Activated CD8-positive, alpha-beta memory T cell treated with anti-CD3 and anti-CD28 coated beads for 24 hours (primary cell): ENCODE measurements at regions not wholly inside any gene's neighbourhood (a gene's known extent, or its start where the extent isn't known, plus 50 kb on each side); places are given as distances from the start of the nearest gene placed in this dataset.
"Not testable (repeated sequence)": the region's sequence is repeated elsewhere in the genome, so short reads cannot be mapped to it uniquely, and the experiment has no call there.

Source experiments
- DNase-seq: peaks from one replicate; pipeline ENCODE4 v3.0.0-alpha.2; 2020

DNA sequence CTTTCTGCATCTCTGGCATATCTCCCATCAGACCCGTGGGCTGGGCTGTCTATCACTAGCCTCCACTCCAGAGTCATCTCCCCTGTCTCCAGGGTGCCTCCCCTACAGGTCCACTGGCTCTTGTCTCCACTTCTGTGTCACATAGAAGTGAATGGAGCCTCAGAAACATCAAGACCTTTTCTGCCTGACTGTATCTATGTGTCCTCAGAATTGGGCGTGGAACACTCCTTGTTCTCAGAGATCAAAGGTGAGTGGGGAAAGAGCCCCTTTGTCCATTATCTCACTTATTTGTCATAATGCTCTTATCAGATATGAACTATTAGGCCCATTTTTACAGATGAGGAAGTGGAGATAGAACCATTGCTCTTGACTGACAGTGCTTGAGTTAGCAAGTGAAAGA lies 211.0 kb downstream of the CYRIA start:
- DNase-seq, result no peak

DNA sequence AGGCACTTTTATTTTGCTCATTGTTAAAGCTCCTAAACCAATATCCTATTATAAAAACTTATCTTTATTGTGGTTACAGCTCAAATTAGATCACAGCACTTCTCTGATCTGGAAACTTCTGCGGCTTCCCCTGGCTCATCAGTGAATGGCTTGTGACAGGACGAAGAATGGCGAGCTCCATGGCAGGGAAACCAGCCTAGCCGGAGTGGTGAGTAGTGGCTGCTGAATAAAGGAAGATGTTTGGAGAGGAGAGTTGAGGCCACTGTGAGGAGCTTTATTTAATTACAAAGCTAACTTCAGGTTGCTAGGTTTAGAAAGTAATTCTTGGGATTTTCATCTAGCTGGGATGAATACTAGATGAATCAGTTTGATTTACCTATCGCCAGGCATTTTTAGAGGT lies 213.5 kb downstream of the CYRIA start:
- no peak for DNase-seq

DNA sequence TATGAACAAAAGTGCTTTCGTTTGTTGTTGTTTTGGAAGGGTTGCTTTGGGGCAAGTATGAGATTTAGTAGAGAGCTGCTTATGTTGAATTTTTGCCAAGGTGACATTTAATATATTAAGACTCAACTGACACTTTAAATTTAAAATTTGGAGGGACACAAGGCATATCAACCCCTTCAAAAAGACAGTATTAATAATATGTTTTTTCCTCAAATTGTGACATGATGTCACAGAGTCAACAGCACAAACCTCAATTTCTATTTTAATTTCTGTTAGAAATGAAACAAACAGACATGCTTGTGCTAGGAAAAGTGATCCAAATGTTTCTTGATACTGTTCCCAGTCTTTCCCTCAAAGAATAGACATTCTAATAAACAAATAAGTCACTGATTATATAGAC lies 218.9 kb downstream of the CYRIA start:
- DNase-seq, result no peak

DNA sequence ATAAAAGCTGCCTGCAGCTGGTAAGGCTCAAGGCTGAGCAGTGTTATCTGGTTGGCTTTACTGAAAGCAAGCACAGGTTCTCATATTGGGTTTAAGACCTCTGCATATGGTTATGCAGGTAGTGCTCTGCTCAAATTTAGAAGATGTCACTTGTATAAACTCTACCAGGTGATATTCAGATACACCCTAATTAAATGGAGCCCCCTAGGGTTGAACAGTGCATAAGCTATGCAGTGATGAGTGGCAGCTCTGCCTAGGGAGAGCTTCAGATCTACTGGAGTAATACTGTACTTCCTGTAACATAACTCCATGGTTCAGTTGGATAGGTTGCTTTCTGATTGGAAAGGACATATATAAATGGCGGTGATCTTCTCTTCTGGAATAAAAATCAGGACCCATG lies 222.7 kb downstream of the CYRIA start:
- DNase-seq, result no peak

DNA sequence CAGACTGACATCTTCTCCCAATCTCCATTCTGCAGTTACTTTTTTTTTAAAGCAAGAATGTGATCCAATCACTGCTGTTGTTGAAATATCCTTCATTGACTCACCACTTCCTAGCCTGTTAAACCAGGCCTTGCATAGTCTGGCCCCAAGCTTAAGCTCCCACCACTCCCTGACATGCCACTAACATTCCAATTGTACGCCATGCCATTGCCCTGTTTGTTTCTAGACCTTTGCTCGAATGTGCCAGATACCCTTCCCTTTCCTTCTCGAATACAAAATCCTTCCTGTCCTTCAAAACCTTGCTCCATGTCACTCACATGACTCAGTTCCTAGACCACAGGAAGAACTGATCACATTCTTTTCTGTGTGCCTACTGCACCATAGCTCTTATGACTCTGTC lies 224.2 kb downstream of the CYRIA start:
- no peak for DNase-seq

DNA sequence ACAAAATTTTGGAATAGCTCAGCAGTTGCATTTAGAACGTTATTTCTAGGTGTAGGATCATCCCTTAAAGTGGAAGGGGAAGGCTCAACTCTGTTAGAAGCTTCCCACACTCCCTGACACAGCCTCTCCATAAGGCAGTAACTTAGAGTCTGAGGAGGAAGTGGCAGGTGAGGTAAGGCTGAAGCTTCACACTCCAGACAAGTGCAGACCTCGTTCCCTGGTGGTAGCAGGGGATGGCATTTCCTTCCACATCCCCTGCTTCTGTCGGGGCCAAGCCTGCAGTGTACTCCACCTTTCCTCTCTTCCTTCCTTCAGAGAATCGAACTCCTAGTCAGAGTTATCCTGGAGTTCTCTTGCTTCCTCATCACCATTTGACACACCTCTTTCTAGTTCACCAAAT lies 224.7 kb downstream of the CYRIA start:
- DNase-seq, result no peak

DNA sequence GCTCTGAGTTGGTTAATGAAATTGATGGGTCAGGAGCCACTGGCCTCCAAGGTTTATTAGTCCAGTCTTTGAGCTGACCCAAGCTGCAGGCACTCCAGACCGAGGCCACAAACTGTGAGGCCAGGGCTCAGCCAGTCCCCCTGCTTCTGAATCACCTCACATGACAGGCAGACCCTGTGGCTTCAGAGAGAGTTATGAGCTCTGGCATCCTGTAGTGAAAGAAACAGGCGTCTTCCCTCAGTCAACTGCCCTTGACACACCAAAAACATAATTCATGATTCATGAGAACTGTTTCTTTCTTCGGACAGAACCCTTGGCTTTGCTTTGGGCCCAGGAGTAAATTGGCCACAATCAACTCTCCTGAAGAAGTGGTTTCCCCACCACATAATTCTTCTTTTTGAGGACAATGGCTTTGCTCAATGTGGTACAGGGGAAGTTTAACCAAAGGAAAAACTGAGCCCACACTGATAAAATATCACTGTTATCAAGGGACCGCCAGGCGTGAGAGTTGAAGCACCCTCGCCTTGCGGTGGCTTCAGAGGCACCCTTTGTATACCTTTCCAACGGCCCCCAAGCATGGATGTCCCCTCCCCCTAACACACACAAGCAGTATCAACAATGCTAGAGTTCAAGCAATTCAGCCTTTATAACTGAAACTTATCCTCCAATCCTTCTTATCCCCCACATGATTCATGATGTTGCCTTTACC lies 226.9 kb downstream of the CYRIA start:
- no peak for DNase-seq

DNA sequence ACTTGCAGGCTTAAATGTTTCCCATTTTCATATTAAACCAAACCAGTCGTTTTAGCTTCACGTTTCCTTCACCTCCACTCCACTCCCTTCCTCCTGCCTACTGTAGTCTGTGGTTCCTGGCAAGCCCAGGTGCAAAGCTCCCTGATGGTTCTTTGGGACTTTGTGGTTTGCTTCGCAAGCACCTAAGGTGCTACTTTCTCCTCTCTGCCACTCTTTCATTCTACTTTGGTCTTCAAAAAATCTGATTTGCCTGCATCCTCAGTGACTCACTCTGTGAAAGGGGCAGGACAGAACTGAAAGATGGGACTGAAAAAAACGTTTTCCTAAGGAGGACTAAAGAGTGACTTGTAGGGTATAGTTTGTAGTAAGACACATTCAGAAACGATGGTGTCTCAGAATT lies 228.4 kb downstream of the CYRIA start:
- no peak for DNase-seq

DNA sequence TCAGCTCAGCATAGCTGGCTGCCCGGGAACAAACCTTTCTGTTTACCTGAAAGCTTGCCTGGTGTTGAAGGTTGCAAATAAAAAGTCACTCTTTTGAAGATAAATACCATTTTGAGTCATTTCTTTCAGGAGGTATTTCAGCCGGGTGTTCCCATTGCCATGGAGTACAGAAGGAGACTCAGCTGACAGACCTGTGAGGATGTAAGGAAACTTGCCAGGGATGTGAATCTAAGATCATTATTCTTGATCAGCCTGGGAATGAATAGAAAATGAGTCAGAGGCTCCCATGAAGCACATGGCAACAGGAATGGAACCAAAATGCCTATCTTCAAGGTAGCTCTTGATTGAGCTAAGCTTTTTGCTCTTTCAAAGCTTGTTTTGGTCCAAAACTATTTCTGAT lies 231.2 kb downstream of the CYRIA start:
- DNase-seq, result no peak

DNA sequence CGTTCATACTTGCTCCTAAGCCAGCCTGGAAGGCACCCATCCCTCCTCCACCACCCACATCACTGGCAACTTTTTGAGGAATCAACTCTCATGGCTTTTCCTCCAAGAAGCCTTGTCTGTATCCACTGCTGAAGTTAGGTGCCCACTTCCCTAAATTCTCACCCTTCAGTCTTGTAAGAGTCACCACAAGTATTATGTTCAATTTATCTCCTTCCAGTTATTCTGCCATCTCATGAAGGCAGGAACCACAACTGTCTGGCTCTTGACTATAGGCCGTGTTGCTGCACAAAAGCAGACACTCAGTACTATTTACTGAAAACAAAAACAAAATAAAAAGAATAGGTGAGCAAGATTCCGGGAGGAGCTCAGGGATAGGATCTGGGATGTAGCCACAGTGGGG lies 234.8 kb downstream of the CYRIA start:
- DNase-seq, result no peak

DNA sequence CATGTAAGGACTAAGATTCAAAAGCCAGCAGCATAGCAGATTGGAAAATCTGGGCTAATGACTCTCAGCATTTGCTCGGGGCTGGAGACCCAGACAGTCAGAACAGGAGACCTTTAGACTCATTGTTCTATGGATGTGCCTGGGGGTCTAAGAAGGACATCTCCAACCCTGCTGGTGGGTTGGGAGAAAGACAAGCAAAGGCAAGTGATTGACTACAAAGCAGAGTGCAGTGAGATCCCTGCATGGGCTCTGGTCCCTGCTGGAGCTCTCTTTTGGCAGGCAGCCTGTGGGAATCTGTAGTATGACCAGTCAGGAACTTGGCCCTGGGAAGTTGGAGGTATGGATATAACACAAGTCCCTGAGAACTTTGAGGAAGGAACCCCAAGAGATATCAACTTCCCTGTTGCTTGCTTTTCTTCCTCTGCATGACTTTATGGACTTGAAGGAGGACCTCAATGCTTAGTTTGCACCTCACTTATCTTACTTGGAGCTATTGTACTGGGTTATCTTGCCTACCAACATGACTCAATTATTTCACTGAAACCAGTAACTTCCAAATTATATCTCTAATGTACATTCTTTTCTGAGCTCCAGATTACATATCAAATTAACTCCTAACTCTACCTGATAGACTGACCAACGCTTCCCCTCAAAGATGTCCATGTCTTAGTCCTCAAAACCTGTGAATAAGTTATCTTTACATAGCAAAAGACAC lies 236.0 kb downstream of the CYRIA start:
- DNase-seq, result no peak

DNA sequence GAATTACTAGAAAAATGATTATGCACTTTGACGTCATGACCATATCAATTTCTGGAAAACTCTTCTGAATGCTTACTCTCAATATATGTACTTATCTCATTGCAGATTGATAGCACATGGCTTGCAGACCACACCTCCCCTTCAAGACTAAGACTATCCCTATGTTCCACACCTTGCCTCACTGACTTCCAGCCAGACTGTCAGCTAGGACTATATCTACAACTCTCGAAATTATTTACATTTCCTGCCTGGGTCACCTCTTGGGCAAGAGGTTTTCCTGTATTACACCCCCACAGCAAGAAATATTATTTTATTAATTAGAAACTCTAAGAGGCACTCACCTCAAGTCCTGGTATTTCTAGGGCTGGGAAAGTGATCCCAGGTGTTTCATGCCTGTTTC lies 236.6 kb downstream of the CYRIA start:
- no peak for DNase-seq

DNA sequence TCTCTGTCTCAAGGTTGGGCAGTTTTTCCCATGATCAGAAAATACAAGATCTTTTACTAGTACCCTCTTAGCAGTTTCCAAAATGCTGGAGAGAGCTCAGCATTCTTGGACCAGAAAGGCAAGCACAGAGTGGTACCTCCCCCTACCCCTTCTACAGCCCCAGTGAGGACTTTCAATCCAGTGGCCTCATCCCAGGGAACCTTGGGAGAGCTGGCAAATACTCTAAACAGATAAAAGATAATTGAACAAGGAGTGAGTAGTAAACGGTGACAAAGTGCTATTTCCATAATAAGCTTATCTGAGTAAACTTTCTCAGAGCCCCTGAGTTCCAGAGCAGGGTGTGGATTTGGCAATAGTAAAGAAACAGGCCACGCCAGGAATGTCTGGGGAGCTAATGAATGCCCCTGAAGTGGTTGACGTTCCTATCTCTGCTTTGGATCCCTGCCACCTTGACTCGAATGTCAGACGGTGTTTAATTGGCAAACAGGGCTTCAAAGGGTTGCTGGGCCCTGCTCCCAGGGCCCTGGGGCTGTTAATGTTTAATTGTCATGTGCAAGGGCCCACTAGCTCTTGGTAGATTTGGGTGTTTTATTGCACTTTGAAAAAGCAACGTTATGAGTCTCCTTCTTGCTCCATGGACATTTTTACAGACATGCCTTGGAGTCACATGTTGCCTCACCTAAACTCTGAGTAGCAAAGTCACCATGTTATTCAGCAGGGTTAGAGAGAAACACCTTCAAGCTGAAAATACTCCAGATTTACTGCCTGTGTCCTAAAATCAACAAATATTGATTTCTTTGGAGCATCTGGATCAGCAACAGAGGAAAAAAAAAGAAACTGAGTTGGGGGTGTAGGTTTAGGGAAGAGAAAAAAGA lies 239.9 kb downstream of the CYRIA start:
- DNase-seq, result no peak

DNA sequence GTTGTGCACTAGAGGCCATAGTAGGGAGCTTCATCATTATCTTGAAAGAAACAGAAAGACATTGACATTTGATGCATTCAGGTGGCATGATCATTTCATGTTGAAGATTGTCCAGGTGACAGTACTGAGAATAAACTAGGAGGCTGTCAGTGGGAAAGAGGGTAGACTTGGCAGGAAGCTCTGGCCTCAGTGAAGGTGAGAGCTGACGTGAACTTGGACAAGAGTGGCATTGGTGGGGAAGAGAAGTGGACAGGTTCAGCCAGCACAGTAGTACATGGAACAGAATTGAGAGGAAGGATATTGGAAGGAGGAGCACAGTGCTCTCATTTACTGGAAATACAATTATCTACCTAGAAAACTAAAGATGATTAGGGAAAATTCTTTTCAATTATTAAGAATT lies 245.2 kb downstream of the CYRIA start:
- no peak for DNase-seq

DNA sequence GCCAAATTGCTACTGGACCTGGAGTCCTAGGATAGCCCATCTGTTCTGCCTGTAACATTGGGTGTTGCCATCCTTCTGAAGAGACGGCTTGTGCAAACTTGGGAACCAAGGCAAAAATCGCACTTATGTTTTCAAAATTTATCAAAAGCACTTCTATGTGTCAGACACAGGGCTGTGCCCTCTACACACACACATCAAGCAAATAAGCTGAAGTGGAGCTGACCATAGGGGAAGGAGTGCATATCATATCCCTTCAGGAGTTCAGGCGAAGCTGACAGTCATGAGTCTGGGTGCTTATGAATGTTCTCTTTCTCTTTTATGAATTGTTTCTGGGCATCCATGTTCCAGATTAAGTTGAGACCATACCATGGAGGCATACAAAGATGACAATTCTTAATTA lies 247.9 kb downstream of the CYRIA start:
- no peak for DNase-seq

DNA sequence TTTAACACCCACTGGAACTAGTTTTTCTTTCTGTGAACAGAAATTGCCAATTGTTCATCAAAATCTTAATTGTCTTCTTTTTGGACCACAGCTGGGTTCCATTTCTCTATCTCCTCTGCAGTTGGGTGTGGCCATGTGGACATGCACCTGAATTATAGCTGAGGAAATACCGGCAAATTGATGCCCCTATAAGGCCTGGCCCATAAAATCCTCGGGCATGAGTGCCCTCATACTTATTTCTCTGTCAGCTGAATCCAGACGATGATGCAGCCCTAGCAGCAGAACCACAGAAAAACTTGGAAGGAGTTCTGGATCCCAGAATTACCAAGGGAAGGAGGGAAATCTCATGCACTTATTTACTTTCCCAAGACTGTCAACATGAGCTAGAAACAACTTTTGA lies 249.0 kb downstream of the CYRIA start:
- no peak for DNase-seq

DNA sequence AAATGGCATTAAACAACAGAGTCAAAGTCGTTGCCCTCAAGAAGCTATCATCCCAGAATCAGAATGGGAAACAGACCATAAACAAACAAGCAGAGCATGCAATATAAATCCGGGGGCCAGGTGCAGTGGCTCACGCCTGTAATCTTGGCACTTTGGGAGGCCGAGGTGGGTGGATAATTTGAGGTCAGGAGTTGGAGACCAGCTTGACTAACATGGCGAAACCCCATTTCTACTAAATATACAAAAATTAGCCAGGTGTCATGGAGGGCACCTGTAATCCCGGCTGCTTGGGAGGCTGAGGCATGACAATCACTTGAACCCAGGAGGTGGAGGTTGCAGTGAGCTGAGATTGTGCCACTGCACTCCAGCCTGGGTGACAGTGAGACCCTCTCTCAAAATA lies 249.8 kb downstream of the CYRIA start:
- not testable (repeated sequence) for DNase-seq

DNA sequence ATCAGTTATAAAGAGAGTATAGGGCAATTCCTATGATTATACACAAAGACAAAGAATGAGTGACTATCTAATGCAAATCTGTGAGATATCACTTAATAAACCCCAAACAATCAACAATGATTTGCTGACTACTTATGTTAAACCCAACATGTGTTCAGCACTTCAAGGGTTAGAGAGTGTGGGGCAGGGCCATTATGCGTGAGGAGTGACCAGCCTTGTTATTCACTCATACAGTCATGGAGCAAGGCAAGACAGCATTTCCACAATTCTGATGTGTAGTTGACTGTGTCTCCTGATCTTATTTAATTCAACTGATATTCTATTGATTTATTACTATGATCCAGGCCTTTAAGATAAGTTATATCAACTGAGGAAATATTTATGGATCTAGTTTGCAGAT lies 251.7 kb downstream of the CYRIA start:
- DNase-seq, result no peak

DNA sequence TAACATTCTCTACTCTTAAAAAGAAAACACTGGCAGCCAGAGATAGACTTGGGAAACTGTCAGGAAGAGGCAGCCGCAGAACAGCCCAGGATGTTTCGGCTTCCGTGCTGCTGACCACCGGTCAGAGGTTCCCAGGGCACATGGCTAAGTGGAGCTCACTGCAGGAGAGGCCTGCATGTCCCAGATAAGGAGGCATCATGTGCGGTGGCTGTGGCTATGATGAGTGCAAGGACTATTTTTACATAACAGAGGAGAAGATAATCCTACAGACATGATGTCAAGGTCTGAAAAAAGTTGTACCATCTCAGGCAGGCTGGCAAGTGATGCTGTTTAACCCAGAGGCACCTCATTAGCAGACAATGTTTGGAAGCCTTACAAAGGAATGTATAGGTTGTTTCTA lies 252.3 kb downstream of the CYRIA start:
- DNase-seq, result no peak

DNA sequence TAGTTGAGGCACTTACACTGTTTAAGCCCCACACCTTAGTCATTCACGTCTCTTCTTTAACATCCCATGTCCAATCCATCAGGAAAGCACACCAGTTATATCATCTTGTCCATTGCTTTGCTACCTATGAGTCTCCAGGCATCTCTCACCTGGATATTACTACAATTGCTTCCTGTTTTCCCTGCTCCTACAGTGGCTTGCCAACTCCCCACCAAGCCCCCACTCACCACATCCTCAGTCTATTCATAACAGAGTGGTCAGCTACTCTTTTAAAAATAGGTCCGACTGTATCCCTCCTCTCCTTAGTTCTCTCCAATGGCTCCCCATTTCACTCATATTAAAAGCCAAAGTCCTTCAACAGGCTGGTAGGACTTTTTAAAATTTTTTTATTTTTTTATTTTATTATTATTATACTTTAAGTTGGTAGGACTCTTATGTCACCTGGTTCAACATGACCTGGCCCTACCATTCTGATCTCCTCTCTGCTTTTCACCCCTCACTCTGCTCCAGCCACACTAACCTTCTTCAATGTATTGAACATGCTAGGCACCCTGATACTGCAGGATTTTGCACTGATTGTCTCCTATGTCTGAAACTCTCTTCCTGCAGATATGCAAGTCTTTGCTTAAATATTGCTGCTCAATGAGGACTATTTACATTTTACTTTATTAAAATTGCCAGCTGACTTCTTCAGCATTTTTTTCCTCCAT lies 253.2 kb downstream of the CYRIA start:
- DNase-seq, result no peak

DNA sequence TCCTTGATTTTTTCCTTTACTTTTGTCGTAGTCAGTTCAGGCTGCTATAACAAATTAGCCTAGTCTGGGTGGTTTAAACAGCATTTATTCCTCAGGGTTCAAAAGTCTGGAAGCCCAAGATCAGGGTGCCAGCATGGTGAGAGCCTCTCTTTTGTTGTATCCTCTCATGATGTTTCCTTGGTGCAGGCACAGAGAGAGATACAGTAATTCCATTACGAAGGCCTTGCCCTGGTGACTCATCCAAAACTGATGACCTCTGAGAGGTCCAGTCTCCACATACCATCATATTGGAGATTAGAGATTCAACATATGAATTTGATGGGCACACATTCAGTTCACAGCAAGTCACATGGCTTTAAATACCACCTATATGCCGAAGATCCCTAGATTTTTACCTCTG lies 253.8 kb downstream of the CYRIA start:
- DNase-seq, result no peak

DNA sequence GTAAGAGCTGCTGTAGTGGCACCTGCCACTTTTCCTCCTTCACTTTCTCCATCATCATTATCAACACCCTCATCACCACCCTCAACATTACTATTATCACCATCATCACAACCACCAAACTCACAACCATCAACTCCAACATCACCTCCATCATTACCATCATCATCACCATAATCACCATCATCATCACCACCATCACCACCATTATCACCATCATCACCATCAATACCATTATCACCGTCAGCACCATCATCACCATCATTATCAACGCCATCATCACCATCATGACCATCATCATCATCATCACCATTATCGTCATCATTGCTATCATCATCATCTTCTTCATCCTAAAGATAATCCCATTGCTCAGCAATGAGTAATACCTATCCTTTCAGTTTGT lies 255.8 kb downstream of the CYRIA start:
- DNase-seq, result no peak

DNA sequence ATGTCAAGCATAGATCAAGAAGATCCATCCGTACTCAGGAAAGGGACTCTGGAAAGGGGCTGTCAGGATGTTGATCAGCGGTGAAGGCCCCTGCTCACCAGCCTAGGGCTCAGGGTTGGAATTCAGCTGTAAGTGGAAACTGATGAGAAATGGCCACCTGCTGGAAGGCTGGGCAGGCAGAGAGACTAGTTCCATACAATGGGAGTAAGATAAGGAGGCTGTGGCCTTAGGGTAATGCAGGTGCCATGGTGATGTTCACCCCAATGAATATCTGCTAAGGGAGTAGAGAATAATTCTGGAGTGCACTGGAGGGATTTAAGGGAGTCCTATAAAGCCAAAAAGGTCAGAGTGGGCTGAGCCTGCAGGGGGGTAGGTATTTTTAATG lies 256.6 kb downstream of the CYRIA start:
- DNase-seq, result no peak
